Endothelial cell of umbilical vein (primary cell): ENCODE measurements at regions not wholly inside any gene's neighbourhood (a gene's known extent, or its start where the extent isn't known, plus 50 kb on each side); places are given as distances from the start of the nearest gene placed in this dataset.

Experiments
- BruUV-seq: library from RNA; stranded (reverse); fragments of 400-500 nt; replicated peaks from 2 replicates; lab custom pipeline; 2021; lab: Mats Ljungman, UMichigan
- CTCF ChIA-PET: fragments of 300-600, 350-600 bp; sonication (Branson Sonifier 250); formaldehyde crosslinking; loops from one replicate; lab custom pipeline; 2021; ENCODE audit warnings: antibody characterized with exemption, inconsistent platforms; lab: Charles Lee
- POLR2A ChIA-PET: fragments of 300-600, 350-600 bp; sonication (Branson Sonifier 250); formaldehyde crosslinking; loops from one replicate; lab custom pipeline; 2021; ENCODE audit warnings: antibody characterized with exemption, inconsistent platforms; lab: Charles Lee
- DNase-seq: peaks from one replicate; pipeline ENCODE4 v3.0.0-alpha.2; 2011; ENCODE audit warnings: low read depth, low spot score
- FAIRE-seq: peaks from 2 replicates; lab custom pipeline; 2011; peaks lifted over from hg19 to GRCh38; lab: Jason Lieb, UNC
- H2AFZ ChIP-seq: 2 replicates; pipeline ENCODE4 v1.6.0; 2012; ENCODE audit warnings: low read depth, low read length, control low read depth, inconsistent platforms
- H3K27ac ChIP-seq: 2 replicates; pipeline ENCODE4 v1.5.1; 2011; ENCODE audit warnings: low read depth, mild to moderate bottlenecking, control low read depth, low read length, moderate library complexity; ENCODE audit not compliant: insufficient read depth
- H3K27me3 ChIP-seq, 2 experiments: 2 replicates each; pipeline versions ENCODE4 v1.6.0 to v1.6.1; 2011; ENCODE audit warnings: low read length in 2 of 2, mixed read lengths in 1 of 2; ENCODE audit not compliant: control insufficient read depth in 2 of 2, insufficient read depth in 2 of 2
- H3K36me3 ChIP-seq, 2 experiments: 2 replicates in 1 of 2; 3 replicates in 1 of 2; pipeline ENCODE4 v1.5.1; 2011; ENCODE audit warnings: low read length in 2 of 2, mild to moderate bottlenecking in 1 of 2, moderate library complexity in 1 of 2; ENCODE audit not compliant: control insufficient read depth in 2 of 2, insufficient read depth in 2 of 2; ENCODE audit errors: extremely low read depth in 1 of 2
- H3K4me1 ChIP-seq: 3 replicates; pipeline ENCODE4 v1.5.1; 2011; ENCODE audit warnings: mild to moderate bottlenecking, low read length; ENCODE audit not compliant: control insufficient read depth, insufficient read depth; ENCODE audit errors: extremely low read depth
- H3K4me2 ChIP-seq: 2 replicates; pipeline ENCODE4 v1.6.1; 2011; ENCODE audit warnings: low read length, control low read depth, mixed read lengths; ENCODE audit not compliant: insufficient read depth
- H3K4me3 ChIP-seq, 3 experiments: fragments of 200-600 bp in 1 of 3; sonication (generic), shearing (Covaris generic) in 1 of 3; replicated peaks in 1 of 3; 2 replicates each; pipeline ENCODE4 v1.5.1; 2011 to 2016; ENCODE audit warnings: control low read depth in 3 of 3, low read length in 3 of 3, mild to moderate bottlenecking in 2 of 3, inconsistent platforms in 1 of 3, low read depth in 1 of 3, moderate library complexity in 1 of 3; ENCODE audit not compliant: insufficient read depth in 1 of 3
- H3K79me2 ChIP-seq: 2 replicates; pipeline ENCODE4 v1.6.0; 2012; ENCODE audit warnings: low read length, inconsistent platforms; ENCODE audit not compliant: control insufficient read depth, insufficient read depth
- H3K9ac ChIP-seq: replicated peaks from 2 replicates; pipeline ENCODE3; 2011; ENCODE audit warnings: low read length, control low read depth; ENCODE audit not compliant: insufficient read depth; ENCODE audit errors: extremely low read depth
- H3K9me1 ChIP-seq: replicated peaks from 3 replicates; pipeline ENCODE4 v1.6.0; 2011; ENCODE audit warnings: mild to moderate bottlenecking, low read length; ENCODE audit not compliant: control insufficient read depth, insufficient read depth; ENCODE audit errors: extremely low read depth
- H3K9me3 ChIP-seq: replicated peaks from 2 replicates; pipeline ENCODE4 v1.5.1; 2012; ENCODE audit warnings: low read length, inconsistent platforms; ENCODE audit not compliant: control insufficient read depth, insufficient read depth
- H4K20me1 ChIP-seq: replicated peaks from 2 replicates; pipeline ENCODE3; 2011; ENCODE audit warnings: mild to moderate bottlenecking, low read length; ENCODE audit not compliant: control insufficient read depth, insufficient read depth; ENCODE audit errors: extremely low read depth
- CTCF ChIP-seq, 2 donors: IDR thresholded peaks; 1 replicate in 1 of 2; 2 replicates in 1 of 2; pipeline ENCODE4 v1.5.1; 2011; ENCODE audit warnings: low read length in 2 of 2, mild to moderate bottlenecking in 2 of 2, moderate library complexity in 2 of 2, control low read depth in 1 of 2, inconsistent platforms in 1 of 2, low read depth in 1 of 2; ENCODE audit not compliant: insufficient read depth in 1 of 2; ENCODE audit errors: extremely low read depth in 1 of 2
- EZH2 ChIP-seq: IDR thresholded peaks from 2 replicates; pipeline ENCODE4 v1.6.1; 2012; ENCODE audit warnings: borderline replicate concordance, low read depth, mild to moderate bottlenecking, moderate library complexity, low read length, inconsistent platforms; ENCODE audit not compliant: severe bottlenecking
- FOS ChIP-seq: IDR thresholded peaks from 2 replicates; pipeline ENCODE4 v1.6.1; 2011; ENCODE audit warnings: mild to moderate bottlenecking, low read length, moderate library complexity, borderline replicate concordance; ENCODE audit not compliant: insufficient read depth
- GATA2 ChIP-seq: IDR thresholded peaks from 2 replicates; pipeline ENCODE4 v1.7.0; 2011; ENCODE audit warnings: low read depth, mild to moderate bottlenecking, moderate library complexity, mixed read lengths, low read length; ENCODE audit not compliant: insufficient read length, insufficient read depth
- JUN ChIP-seq: IDR thresholded peaks from 2 replicates; pipeline ENCODE4 v1.6.1; 2011; ENCODE audit warnings: borderline replicate concordance, low read depth; ENCODE audit not compliant: insufficient read length, insufficient read depth
- MAX ChIP-seq: IDR thresholded peaks from 2 replicates; pipeline ENCODE4 v1.6.1; 2011; ENCODE audit not compliant: insufficient read depth, insufficient read length
- MYC ChIP-seq: IDR thresholded peaks from one replicate; pipeline ENCODE4 v1.6.1; 2011; ENCODE audit warnings: mild to moderate bottlenecking, low read depth, low read length
- POLR2A ChIP-seq: IDR thresholded peaks from 2 replicates; pipeline ENCODE4 v1.6.1; 2012; ENCODE audit warnings: low read depth, mild to moderate bottlenecking, control low read depth, low read length
- POLR2AphosphoS5 ChIP-seq: IDR thresholded peaks from 2 replicates; pipeline ENCODE4 v1.6.1; 2012; ENCODE audit warnings: low read depth, mild to moderate bottlenecking, control low read depth, low read length, moderate library complexity; ENCODE audit not compliant: insufficient read depth
- dilution Hi-C: fragments of 300-500 bp; cut with MboI; formaldehyde crosslinking; loops from one replicate; pipeline ENCODE4 v1.15.0; 2019; ENCODE audit warnings: low sequenced_read_pairs; ENCODE audit not compliant: extremely low pct_ligation_motif_present
- intact Hi-C: fragments of 100-400 bp; cut with micrococcal nuclease; formaldehyde crosslinking; loops from one replicate; pipeline ENCODE4 v1.10.0; 2022

DNA sequence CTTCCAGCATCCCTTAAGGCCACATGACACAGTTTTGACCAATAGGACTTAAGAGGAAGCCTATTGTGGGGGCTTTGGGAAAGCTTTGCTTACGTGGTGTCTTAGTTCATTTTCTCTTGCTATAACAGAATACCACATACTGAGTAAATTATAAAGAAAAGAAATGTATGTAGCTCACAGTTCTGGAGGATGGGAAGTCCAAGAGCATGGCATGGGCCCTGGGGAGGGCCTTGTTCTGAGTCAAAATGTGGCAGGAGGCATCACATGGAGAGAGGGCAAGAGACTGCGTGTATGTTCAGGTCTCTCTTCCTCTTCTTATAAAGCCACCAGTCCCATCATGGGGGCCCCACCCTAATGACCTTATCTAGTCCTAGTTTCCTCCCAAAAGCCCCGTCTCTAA is 68.6 kb upstream of the CPEB4 start:
- no peak overlapping the region for H3K9ac ChIP-seq
- peaks cover 2% of the 10 kb centered on the region for H4K20me1 ChIP-seq
- CTCF ChIA-PET = no interaction called here
- no peak overlapping the region for H3K27ac ChIP-seq
- no peaks in the 10 kb centered on the region for H3K9me1 ChIP-seq
- no peaks in the 10 kb centered on the region for H3K79me2 ChIP-seq
- DNase-seq = no peak
- no peaks in the 10 kb centered on the region for H3K4me1 ChIP-seq
- H3K4me3 ChIP-seq = no peak overlapping the region
- no peaks in the 10 kb centered on the region for H3K36me3 ChIP-seq
- POLR2A ChIA-PET = no interaction called here
- intact Hi-C loops (no loop called here), dilution Hi-C loops (no loop called here)
- H3K27me3 ChIP-seq = no peaks in the 10 kb centered on the region
- FAIRE-seq = no peak
- no peak overlapping the region for H3K4me2 ChIP-seq
- H3K9me3 ChIP-seq = no peaks in the 10 kb centered on the region
- no peak overlapping the region for H2AFZ ChIP-seq
- BruUV-seq = no TSS peak
- TF ChIP-seq FOS = no peak
- no peak for TF ChIP-seq MYC
- no peak for TF ChIP-seq JUN
- no peak for TF ChIP-seq POLR2AphosphoS5
- no peak for TF ChIP-seq MAX
- no peak for TF ChIP-seq GATA2
- TF ChIP-seq POLR2A = no peak
- no peak for TF ChIP-seq CTCF (IDR thresholded peaks at IDR 0.05; ENCODE audit: extremely low read depth in 1 of 2, insufficient read depth in 1 of 2, low read depth in 1 of 2, low read length in 2 of 2)
- no peak for TF ChIP-seq EZH2
